KOPT-K1 (cell line): ENCODE measurements at regions not wholly inside any gene's neighbourhood (a gene's known extent, or its start where the extent isn't known, plus 50 kb on each side); places are given as distances from the start of the nearest gene placed in this dataset.
"Not testable (repeated sequence)": the region's sequence is repeated elsewhere in the genome, so short reads cannot be mapped to it uniquely, and the experiment has no call there.

ENCODE experiments used
- H3K27ac ChIP-seq: fragments of 200-600 bp; sonication (generic); 2 replicates; pipeline ENCODE4 v1.5.1; 2016; ENCODE audit warnings: antibody characterized with exemption, mild to moderate bottlenecking, low read depth, low read length; ENCODE audit not compliant: poor library complexity, severe bottlenecking
- H3K36me3 ChIP-seq: fragments of 200-600 bp; sonication (generic); 2 replicates; pipeline ENCODE4 v1.5.1; 2017; ENCODE audit warnings: antibody characterized with exemption, mild to moderate bottlenecking, low read length, moderate library complexity; ENCODE audit not compliant: insufficient read depth
- H3K9me3 ChIP-seq: fragments of 200-600 bp; sonication (generic); 2 replicates; pipeline ENCODE4 v1.5.1; 2017; ENCODE audit warnings: antibody characterized with exemption, low read length, mild to moderate bottlenecking; ENCODE audit not compliant: insufficient read depth, poor library complexity, severe bottlenecking

DNA sequence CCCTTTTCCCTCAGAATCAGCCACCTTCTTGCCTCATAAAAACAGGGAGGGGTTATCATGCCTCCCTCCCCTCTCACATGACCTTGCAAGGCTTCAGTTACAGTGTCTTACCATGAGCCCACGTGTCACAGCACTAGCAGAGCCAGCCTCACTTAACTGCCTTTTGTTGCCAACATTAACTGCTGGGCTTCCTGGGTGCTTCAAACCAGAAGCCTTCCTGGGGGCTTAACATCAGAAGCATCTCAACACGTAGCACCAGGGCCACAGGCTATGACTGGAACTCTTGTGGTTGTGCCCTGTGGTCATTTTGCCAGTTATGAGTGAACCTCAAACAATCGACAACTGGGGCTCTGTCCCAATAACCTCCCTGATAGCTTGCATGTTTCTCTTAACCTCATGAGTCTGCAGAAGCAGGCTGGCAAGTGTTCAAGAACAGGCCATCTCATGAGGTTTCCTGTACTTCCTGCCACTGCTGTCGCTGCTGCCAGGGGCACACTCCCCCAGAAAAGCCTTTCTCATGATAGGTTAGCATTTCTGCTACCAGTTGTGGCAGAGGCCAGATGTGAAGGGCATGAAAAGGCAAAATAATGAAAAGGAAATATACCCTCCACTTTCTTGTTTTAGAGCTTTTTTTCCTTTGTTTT is 132.2 kb downstream of the GLUL start:
- Histone ChIP-seq H3K9me3 (no peaks in the 10 kb centered on the region), H3K27ac (peak overlapping the region; percentile 99)

GRCh38 chr1:182257369-182258063 is 134.1 kb downstream of the GLUL start:
- Histone ChIP-seq H3K36me3 (no peaks in the 10 kb centered on the region), H3K9me3 (no peaks in the 10 kb centered on the region)

More for the DNA sequence above, 132.2 kb downstream of the GLUL start:
- H3K36me3 ChIP-seq, result no peaks in the 10 kb centered on the region

DNA sequence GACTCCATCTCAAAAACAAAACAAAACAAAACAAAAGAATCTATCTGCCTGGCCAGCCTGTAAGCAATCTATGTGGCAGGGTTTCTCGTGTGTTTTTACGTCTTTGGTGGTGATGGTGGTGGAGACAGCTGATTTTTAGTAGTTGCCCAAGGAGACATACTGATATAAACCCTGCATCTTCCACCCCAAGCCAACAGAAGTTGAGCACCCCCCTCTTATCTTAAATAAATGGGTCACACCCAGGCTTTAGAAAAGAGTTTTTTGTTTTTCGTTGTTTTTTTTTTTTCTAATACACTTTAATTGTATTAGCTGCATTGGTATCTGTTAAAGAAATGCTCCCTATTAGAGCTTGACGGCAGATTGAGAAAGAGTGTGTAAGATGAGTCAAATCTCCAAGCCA is 134.7 kb downstream of the GLUL start:
- no peaks in the 10 kb centered on the region for H3K36me3 ChIP-seq
- H3K27ac ChIP-seq, result peak overlapping the region; percentile 99
- no peaks in the 10 kb centered on the region for H3K9me3 ChIP-seq

More at GRCh38 chr1:182257369-182258063, 134.1 kb downstream of the GLUL start:
- peak overlapping the region; percentile 99 for H3K27ac ChIP-seq

- Histone ChIP-seq H3K27ac (peak overlapping the region; percentile 99), H3K36me3 (no peaks in the 10 kb centered on the region), H3K9me3 (no peaks in the 10 kb centered on the region)
These were observed 136.1 kb downstream of the GLUL start for GRCh38 chr1:182255494-182255893.

DNA sequence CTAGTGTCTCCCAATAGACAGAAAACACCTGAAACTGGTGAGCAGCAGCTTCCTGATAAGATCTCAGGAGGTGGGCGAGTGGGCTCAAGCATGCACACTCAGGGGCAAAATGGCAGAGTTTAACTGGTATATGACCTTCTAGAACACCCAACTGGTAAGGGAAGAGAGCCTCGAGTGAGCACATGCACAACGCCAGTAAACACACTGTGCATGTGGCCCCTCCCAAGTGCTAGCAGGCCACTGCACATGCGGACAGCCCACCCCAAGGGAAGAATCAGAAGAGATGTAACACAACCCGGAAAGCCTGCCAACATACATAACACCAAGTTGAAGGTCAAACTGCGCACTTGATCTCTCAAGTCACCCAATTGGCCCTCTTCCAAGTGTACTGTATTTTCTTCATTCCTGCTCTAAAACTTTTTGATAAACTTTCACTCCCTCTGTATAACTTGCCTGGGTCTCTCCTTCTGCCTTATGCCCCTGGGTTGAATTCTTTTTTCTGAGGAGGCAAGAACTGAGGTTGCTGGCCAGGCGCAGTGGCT is 138.2 kb downstream of the GLUL start:
- H3K27ac ChIP-seq, result no peak overlapping the region
- no peaks in the 10 kb centered on the region for H3K9me3 ChIP-seq
- H3K36me3 ChIP-seq, result no peaks in the 10 kb centered on the region

- no peaks in the 10 kb centered on the region for H3K9me3 ChIP-seq
- H3K27ac ChIP-seq, result no peak overlapping the region
- no peaks in the 10 kb centered on the region for H3K36me3 ChIP-seq
These were observed 140.0 kb downstream of the GLUL start for GRCh38 chr1:182251561-182251960.

DNA sequence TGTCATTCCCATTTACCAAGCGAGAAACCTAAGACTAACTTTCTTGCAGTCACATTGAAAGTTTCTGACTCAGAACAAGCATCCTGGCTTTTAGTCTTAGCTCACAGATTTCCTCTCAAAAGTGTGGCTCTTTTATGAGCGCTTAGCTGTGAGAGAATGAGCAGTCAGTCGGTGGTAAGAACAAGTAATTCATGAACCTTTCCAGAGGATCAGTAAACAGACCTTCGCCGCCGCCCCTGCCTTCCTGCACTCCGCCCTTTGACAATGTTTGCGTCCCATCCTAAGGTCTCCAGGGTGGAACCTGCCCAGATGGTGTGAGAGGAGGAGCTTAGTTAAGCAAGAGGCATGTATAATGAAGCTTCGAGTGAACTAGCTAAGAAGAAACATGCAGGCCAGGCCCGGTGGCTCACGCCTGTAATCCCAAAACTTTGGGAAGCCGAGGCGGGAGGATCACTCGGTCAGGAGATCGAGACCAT is 142.4 kb downstream of the GLUL start:
- Histone ChIP-seq H3K27ac (no peak overlapping the region), H3K9me3 (no peaks in the 10 kb centered on the region), H3K36me3 (no peaks in the 10 kb centered on the region)

DNA sequence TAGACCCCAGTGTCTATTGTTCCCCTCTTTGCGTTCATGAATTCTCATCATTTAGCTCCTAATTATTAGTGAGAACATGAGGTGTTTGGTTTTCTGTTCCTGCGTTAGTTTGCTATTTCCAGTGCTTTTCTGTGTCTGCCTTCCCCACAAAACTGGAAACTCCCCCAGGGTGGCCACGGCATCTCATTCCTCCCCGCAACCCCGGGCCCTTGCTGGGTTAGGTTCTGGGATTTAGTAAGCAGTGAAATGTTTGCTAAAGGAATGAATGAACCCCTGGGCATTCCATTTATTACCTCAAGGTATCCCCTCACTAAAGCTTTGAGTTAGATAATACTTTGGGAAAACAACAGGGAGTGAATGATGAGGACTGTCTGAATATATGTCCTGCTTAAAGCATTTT is 142.9 kb downstream of the GLUL start:
- Histone ChIP-seq H3K27ac (no peak overlapping the region), H3K9me3 (no peaks in the 10 kb centered on the region)

GRCh38 chr1:182247813-182248212 is 143.8 kb downstream of the GLUL start:
- not testable (repeated sequence) for H3K36me3 ChIP-seq, H3K9me3 ChIP-seq

More for the DNA sequence above, 142.9 kb downstream of the GLUL start:
- no peaks in the 10 kb centered on the region for H3K36me3 ChIP-seq

DNA sequence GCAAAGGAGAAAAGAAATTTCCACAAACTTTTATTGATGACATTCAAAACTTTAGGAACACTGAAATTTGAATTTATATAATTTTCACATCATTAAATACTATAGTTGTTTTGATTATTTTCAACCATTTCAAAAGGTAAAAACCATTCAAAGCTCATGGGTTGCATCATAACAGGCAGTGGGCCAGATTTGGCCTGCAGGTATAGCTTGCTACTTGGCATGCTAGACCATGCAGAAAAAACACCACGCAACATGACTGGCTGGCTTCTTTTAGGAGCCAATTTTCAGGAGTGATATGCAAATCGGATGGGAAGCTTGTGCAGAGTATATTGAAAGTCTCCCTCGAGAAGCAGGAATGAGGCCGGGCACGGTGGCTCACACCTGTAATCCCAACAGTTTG is 144.8 kb downstream of the GLUL start:
- no peaks in the 10 kb centered on the region for H3K36me3 ChIP-seq
- no peak overlapping the region for H3K27ac ChIP-seq

More at GRCh38 chr1:182247813-182248212, 143.8 kb downstream of the GLUL start:
- H3K27ac ChIP-seq, result not testable (repeated sequence)

DNA sequence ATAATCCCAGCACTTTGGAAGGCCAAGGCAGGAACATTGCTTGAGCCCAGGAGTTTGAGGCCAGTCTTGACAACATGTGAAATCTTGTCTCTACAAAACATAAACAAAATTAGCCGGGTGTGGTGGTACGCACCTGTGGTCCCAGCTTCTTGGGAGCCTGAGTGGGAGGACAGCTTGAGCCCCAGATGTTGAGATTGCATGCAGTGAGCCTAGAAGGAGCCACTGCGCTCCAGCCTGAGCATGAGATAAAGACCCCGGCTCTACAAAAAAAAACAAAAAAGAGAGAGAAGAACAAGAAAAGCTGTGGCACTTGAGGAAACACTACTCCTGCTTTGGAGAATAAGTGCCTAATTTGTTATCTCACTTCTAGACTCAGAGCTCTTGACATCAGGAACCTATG is 146.6 kb downstream of the GLUL start:
- no peaks in the 10 kb centered on the region for H3K36me3 ChIP-seq
- no peak overlapping the region for H3K27ac ChIP-seq
- H3K9me3 ChIP-seq, result no peaks in the 10 kb centered on the region

More for the DNA sequence above, 144.8 kb downstream of the GLUL start:
- H3K9me3 ChIP-seq, result no peaks in the 10 kb centered on the region

- H3K36me3 ChIP-seq, result no peaks in the 10 kb centered on the region
These were observed 147.1 kb downstream of the GLUL start for GRCh38 chr1:182244451-182244850.

GRCh38 chr1:182242641-182243040 is 148.9 kb downstream of the GLUL start:
- H3K36me3 ChIP-seq, result no peaks in the 10 kb centered on the region

More at GRCh38 chr1:182244451-182244850, 147.1 kb downstream of the GLUL start:
- Histone ChIP-seq H3K9me3 (no peaks in the 10 kb centered on the region), H3K27ac (no peak overlapping the region)

DNA sequence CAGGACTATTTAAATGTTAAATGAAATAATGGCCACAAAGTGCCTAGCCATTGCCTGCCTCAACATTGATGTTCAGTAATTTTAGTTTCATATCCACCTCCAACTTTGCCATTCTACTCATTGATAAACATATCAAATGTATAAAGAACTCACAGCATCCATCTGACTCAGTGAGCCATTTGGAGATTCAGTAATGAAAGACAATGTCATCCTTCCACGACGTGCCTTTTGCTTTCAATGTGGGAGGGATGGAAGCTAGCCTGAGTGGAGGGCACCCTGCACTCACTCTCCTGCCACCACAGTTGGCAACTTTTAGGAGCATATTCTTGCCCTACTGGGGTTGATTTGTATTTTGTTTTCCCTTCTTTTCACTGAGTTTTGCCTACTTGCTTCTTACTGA is 151.5 kb downstream of the GLUL start:
- Histone ChIP-seq H3K36me3 (no peaks in the 10 kb centered on the region), H3K9me3 (no peaks in the 10 kb centered on the region), H3K27ac (no peak overlapping the region)

More at GRCh38 chr1:182242641-182243040, 148.9 kb downstream of the GLUL start:
- no peak overlapping the region for H3K27ac ChIP-seq
- H3K9me3 ChIP-seq, result no peaks in the 10 kb centered on the region

GRCh38 chr1:182238421-182238820 is 153.2 kb downstream of the GLUL start:
- Histone ChIP-seq H3K9me3 (no peaks in the 10 kb centered on the region), H3K27ac (no peak overlapping the region), H3K36me3 (no peaks in the 10 kb centered on the region)
